Dedifferentiated amniotic fluid mesenchymal stem cell (primary cell): ENCODE measurements at regions not wholly inside any gene's neighbourhood (a gene's known extent, or its start where the extent isn't known, plus 50 kb on each side); places are given as distances from the start of the nearest gene placed in this dataset.

Source experiments
- DNase-seq: peaks from one replicate; pipeline ENCODE4 v3.0.0-alpha.2; 2016; ENCODE audit errors: extremely low spot score

DNA sequence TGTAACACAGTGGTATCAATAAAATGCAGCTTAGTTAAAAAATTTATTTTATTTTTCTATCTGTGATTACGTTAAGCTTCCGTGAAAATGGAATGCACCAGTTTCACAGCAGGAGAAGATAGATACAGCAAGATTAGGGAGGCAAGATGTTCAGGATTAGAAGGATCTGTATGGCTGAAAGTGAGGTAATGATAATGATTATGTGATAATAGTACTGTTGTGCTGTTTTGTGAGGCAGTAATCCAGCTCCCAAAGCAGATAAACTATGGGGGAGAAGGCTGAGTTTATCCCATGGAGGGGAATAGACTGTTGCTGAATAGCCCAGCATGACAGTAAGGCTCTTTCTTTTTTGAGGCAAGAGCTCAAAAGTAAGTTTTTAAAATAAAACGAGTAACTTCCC is 216.1 kb upstream of the PRPS1L1 start:
- no peak for DNase-seq

GRCh38 chr7:18250133-18250532 is 222.5 kb upstream of the PRPS1L1 start:
- DNase-seq = no peak

GRCh38 chr7:18257711-18258110 is 230.1 kb upstream of the PRPS1L1 start:
- peak; percentile 82 for DNase-seq

- no peak for DNase-seq
Observed at GRCh38 chr7:18262058-18262457, 233.5 kb upstream of the HDAC9 start.

DNA sequence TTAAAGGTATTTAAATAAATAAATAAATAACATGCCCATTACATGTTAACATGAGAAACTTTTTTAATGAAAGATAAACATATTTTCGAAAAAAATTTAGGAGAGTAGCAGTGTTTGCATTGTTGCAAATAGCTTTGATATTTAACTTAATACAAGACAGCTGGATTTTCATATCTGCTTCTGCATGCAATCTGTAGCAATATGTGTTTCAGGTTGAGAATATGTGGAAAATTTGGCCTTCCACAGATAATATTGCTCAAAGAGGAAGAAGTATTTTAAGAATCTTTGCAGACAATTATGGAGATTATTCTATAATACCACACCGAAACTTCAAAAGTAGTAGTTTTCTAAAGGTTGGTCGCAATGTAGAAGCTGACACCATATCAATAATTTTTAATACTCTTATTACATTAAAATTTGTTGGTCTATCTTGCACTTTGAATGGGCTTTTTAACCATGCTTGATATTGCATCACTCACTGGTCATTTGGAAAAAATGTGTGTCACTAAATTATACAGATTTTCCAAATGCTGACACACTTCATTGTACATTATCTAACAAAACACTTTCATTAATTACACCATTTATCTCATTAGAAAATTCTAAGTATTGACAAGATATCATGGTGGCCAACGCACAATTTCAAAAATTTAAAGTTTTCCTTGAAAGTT is 229.8 kb upstream of the HDAC9 start:
- peak; percentile 71 for DNase-seq

- no peak for DNase-seq
Observed at GRCh38 chr7:18268571-18268970, 227.0 kb upstream of the HDAC9 start.

GRCh38 chr7:18276380-18276779 is 219.2 kb upstream of the HDAC9 start:
- DNase-seq = no peak

- peak; percentile 69 for DNase-seq
Observed at GRCh38 chr7:18278316-18278715, 217.2 kb upstream of the HDAC9 start.

DNA sequence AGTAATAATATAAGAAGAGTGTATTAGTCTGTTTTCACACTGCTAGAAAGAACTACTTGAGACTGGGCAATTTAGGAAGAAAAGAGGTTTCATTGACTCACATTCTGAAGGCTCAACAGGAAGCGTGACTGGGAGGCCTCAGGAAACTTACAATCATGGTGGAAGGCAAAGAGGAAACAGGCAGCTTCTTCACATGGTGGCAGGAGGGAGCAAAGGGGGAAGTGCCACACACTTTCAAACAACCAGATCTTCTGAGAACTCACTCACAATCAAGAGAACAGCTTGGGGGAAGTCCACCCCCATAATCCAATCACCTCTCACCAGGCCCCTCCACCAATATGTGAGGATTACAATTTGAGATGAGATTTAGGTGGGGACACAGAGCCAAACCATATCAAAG is 212.5 kb upstream of the HDAC9 start:
- DNase-seq = no peak

GRCh38 chr7:18287482-18287881 is 208.1 kb upstream of the HDAC9 start:
- no peak for DNase-seq

DNA sequence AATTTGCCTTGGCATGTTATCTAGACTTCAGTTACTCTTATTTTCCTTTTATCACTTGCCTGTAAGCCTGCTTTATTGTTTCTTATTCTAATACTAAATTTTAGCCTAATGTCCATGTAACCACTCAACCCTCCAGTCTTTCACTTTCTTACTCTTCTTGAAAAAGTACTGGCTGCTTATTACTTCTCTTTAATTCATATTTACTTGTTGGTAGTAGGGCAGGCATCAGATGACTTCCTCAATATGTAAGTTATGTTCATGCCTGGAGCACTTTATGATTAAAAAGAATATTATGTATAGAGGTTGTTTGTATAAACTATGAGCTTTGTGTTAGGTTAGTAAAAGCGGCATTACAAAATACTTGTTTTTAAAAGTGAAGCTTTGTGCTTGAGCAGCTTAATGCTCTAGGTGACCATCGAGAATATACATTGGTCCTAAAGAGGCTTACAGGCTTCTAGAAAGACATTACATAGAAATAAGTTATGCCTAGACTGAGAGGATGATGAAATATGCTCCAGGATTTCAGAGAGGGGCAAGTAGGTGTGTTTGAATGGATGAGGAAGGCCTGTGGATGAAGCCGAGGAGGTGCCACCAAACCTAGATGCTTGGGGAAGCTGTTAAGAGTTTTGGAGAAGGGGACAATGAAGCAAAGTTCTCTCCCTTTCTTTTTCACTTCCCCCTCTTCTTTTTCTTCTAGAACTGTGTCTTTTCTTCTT is 207.1 kb upstream of the HDAC9 start:
- no peak for DNase-seq

- no peak for DNase-seq
Observed at GRCh38 chr7:18289788-18290187, 205.8 kb upstream of the HDAC9 start.

- no peak for DNase-seq
Observed at GRCh38 chr7:18290223-18290622, 205.3 kb upstream of the HDAC9 start.

- no peak for DNase-seq
Observed at GRCh38 chr7:18290865-18291264, 204.7 kb upstream of the HDAC9 start.

DNA sequence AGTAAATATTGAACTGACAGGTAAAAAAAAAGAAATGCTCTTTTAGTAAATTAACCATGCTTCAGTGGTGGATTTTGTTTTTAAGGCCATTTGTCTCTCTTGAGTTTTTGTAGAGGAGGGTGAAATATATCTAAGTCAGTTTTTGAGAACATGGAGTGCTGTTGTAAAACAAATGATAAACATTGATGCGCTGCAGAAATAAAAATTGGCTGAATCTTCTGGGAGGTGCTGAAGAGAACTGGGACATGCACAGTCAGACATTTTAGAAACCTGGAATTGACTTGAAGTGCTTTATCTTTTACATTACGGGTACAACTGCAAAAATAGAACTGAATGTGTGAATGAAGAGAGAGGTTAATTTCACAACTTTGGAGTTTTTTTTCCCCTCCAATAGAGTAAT is 203.0 kb upstream of the HDAC9 start:
- no peak for DNase-seq

- DNase-seq = no peak
Observed at GRCh38 chr7:18293759-18294158, 201.8 kb upstream of the HDAC9 start.

- no peak for DNase-seq
Observed at GRCh38 chr7:18294411-18294810, 201.1 kb upstream of the HDAC9 start.

DNA sequence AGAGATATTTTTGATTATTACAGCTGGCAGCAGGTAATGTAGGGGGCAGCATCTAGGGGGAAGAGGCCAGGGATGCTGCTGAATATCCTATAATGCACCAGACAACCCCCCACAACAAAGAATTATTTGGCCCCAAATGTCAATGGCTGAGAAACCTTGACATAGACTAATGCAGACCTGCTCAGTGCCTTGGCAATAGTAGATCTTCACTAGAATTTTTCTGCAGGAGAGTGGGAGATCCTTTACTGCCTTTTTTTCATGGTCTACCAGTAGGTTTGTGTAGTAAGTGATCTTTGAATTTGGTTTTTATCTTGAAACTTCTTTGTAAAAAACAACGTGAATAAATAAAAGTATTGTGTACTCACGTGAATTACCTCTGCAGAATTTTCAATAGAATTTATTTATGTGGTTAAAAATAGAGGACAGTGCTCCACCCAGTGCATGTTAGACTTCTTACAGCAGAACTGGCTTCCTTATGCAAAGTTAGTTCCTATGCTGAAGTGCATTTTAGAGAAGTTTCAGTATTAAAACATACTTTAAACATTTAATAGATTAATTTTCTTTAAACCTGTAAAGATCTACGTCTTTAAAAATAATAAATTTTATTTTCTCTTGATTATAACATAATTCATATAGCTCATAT is 199.6 kb upstream of the HDAC9 start:
- no peak for DNase-seq

DNA sequence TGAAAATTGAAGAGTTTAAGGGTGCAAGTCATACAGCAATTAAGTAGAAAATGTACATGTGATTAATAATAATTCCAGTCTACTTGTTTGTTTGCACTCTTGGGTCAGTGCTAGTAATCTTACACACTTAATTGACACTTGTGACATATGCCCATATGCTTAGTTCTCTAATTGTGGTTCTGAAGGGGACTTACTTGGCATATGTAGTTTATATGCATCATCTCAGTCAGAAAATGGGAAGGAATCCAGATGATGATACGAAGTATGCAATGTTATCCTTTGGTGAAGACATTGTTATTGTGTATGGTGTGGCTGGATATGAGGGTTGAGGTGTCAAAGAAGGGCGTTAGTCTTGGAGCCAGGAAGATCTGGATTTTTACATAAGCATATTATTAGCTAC is 193.5 kb upstream of the HDAC9 start:
- no peak for DNase-seq

GRCh38 chr7:18305866-18306265 is 189.7 kb upstream of the HDAC9 start:
- DNase-seq = no peak

GRCh38 chr7:18306696-18307095 is 188.9 kb upstream of the HDAC9 start:
- no peak for DNase-seq

DNA sequence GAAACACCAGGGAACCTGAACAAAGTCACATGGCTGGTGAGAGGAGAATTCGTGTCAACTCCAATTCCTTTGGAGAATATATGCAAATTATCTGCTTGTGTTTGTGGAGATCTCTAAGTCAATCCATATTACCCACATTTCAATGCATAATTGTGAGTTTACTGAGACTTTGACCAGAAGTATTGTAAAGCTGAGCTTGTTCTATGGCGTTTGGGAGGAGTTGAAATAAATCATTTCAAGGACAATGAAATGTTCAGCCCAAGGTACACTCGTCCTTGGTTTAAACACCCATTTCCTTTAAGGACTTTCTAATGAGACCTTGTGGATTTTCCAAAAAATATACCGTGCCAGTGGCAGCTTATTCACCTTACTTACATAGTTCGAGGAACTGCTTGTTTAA is 186.6 kb upstream of the HDAC9 start:
- no peak for DNase-seq

GRCh38 chr7:18312482-18312881 is 183.1 kb upstream of the HDAC9 start:
- DNase-seq = no peak
